ENCODE measurements at regions not wholly inside any gene's neighbourhood (a gene's known extent, or its start where the extent isn't known, plus 50 kb on each side); places are given as distances from the start of the nearest gene placed in this dataset.

GRCh38 chr5:100232736-100233135 lies 302.4 kb upstream of the FAM174A start:
- Histone ChIP-seq H3K36me3 (ENCODE audit: control insufficient read depth, low read length) (no peaks in the 10 kb centered on the region), H3K9me3 (ENCODE audit: control insufficient read depth, insufficient read depth, low read length) (0 out of 2 replicates have a peak, but pooled peaks cover 3% of the 10 kb centered on the region), H4K20me1 (ENCODE audit: control insufficient read depth, insufficient read depth, low read depth, low read length) (no peaks in the 10 kb centered on the region), H3K4me1 (ENCODE audit: control insufficient read depth, low read length) (no peaks in the 10 kb centered on the region), H3K79me2 (ENCODE audit: control insufficient read depth, low read length) (no peaks in the 10 kb centered on the region), H3K27ac (ENCODE audit: low read depth, low read length) (no peak overlapping the region), H3K27me3 (ENCODE audit: control insufficient read depth, low read length) (no peaks in the 10 kb centered on the region), H3K4me2 (ENCODE audit: low read length) (no peak overlapping the region), H3K4me3 (ENCODE audit: low read length) (no peak overlapping the region), H3F3A (ENCODE audit: control insufficient read depth, insufficient read depth) (no peaks in the 10 kb centered on the region), H3K9me2 (replicated peaks; ENCODE audit: control insufficient read depth, low read length) (no peaks in the 10 kb centered on the region)
- TF ChIP-seq, protein P1, sequence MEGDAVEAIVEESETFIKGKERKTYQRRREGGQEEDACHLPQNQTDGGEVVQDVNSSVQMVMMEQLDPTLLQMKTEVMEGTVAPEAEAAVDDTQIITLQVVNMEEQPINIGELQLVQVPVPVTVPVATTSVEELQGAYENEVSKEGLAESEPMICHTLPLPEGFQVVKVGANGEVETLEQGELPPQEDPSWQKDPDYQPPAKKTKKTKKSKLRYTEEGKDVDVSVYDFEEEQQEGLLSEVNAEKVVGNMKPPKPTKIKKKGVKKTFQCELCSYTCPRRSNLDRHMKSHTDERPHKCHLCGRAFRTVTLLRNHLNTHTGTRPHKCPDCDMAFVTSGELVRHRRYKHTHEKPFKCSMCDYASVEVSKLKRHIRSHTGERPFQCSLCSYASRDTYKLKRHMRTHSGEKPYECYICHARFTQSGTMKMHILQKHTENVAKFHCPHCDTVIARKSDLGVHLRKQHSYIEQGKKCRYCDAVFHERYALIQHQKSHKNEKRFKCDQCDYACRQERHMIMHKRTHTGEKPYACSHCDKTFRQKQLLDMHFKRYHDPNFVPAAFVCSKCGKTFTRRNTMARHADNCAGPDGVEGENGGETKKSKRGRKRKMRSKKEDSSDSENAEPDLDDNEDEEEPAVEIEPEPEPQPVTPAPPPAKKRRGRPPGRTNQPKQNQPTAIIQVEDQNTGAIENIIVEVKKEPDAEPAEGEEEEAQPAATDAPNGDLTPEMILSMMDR (IDR thresholded peaks at IDR 0.05; ENCODE audit: low read depth, low read length, poor library complexity, severe bottlenecking), result no peak
- no peak for TF ChIP-seq EZH2phosphoT487 (IDR thresholded peaks at IDR 0.05; ENCODE audit: borderline replicate concordance, low read length)

DNA sequence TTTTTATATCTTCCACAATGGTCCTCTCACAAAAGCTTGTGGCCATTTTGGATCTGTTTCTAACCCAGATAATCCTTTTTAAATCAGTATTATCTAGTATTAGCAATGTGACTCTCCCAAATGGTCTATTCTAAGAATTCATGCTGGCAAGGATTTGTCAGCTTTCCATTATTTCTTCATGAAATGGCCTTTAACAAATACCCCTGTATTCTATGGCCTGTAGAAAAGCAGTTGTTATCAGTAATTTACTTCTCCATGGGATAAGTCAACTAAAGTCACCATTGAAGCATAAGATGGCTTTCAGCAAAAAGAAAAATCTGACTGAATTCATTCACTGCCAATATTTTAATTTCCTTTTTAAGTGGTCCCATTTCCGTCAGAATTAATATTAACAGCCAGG lies 346.4 kb upstream of the FAM174A start:
- no peaks in the 10 kb centered on the region for H3K79me2 ChIP-seq (ENCODE audit: control insufficient read depth, low read length)
- H3K4me1 ChIP-seq (ENCODE audit: control insufficient read depth, low read length), result no peaks in the 10 kb centered on the region
- no peaks in the 10 kb centered on the region for H3K36me3 ChIP-seq (ENCODE audit: control insufficient read depth, low read length)
- no peak overlapping the region for H3K4me3 ChIP-seq (ENCODE audit: low read length)
- TF ChIP-seq, protein P1 (IDR thresholded peaks at IDR 0.05; ENCODE audit: low read depth, low read length, poor library complexity, severe bottlenecking), result no peak
- TF ChIP-seq EZH2phosphoT487 (IDR thresholded peaks at IDR 0.05; ENCODE audit: borderline replicate concordance, low read length), result no peak
- no peaks in the 10 kb centered on the region for H3K9me2 ChIP-seq (replicated peaks; ENCODE audit: control insufficient read depth, low read length)
- no peaks in the 10 kb centered on the region for H3F3A ChIP-seq (ENCODE audit: control insufficient read depth, insufficient read depth)
- no peaks in the 10 kb centered on the region for H3K27me3 ChIP-seq (ENCODE audit: control insufficient read depth, low read length)
- H3K9me3 ChIP-seq (ENCODE audit: control insufficient read depth, insufficient read depth, low read length), result no peaks in the 10 kb centered on the region
- H3K27ac ChIP-seq (ENCODE audit: low read depth, low read length), result no peak overlapping the region
- H3K4me2 ChIP-seq (ENCODE audit: low read length), result no peak overlapping the region
- no peaks in the 10 kb centered on the region for H4K20me1 ChIP-seq (ENCODE audit: control insufficient read depth, insufficient read depth, low read depth, low read length)

GRCh38 chr5:100188339-100188738 lies 346.8 kb upstream of the FAM174A start:
- Histone ChIP-seq H3K9me3 (ENCODE audit: control insufficient read depth, insufficient read depth, low read length) (no peaks in the 10 kb centered on the region), H3K9me2 (replicated peaks; ENCODE audit: control insufficient read depth, low read length) (no peaks in the 10 kb centered on the region)

More at GRCh38 chr5:100188339-100188738, 346.8 kb upstream of the FAM174A start:
- Histone ChIP-seq H3K4me2 (ENCODE audit: low read length) (no peak overlapping the region), H3K36me3 (ENCODE audit: control insufficient read depth, low read length) (no peaks in the 10 kb centered on the region), H4K20me1 (ENCODE audit: control insufficient read depth, insufficient read depth, low read depth, low read length) (no peaks in the 10 kb centered on the region), H3K27ac (ENCODE audit: low read depth, low read length) (no peak overlapping the region), H3K27me3 (ENCODE audit: control insufficient read depth, low read length) (no peaks in the 10 kb centered on the region), H3K4me1 (ENCODE audit: control insufficient read depth, low read length) (no peaks in the 10 kb centered on the region), H3K79me2 (ENCODE audit: control insufficient read depth, low read length) (no peaks in the 10 kb centered on the region), H3K4me3 (ENCODE audit: low read length) (no peak overlapping the region), H3F3A (ENCODE audit: control insufficient read depth, insufficient read depth) (no peaks in the 10 kb centered on the region)
- TF ChIP-seq EZH2phosphoT487 (IDR thresholded peaks at IDR 0.05; ENCODE audit: borderline replicate concordance, low read length), result no peak
- TF ChIP-seq, protein P1 (IDR thresholded peaks at IDR 0.05; ENCODE audit: low read depth, low read length, poor library complexity, severe bottlenecking), result no peak
